Stimulated activated CD8-positive, alpha-beta memory T cell treated with anti-CD3 and anti-CD28 coated beads, Interleukin-4, amount 100 ng/mL, for 1 hour (primary cell): ENCODE measurements at regions not wholly inside any gene's neighbourhood (a gene's known extent, or its start where the extent isn't known, plus 50 kb on each side); places are given as distances from the start of the nearest gene placed in this dataset.
"Not testable (repeated sequence)": the region's sequence is repeated elsewhere in the genome, so short reads cannot be mapped to it uniquely, and the experiment has no call there.

Experiments used
- DNase-seq, 2 donors: peaks; one replicate each; pipeline ENCODE4 v3.0.0-alpha.2; 2020; ENCODE audit warnings: low read depth in 2 of 2, low spot score in 1 of 2

GRCh38 chr21:27070861-27071670 is 104.2 kb upstream of the ADAMTS5 start:
- no peak for DNase-seq

- DNase-seq = no peak
Observed at GRCh38 chr21:27068811-27069210, 101.9 kb upstream of the ADAMTS5 start.

GRCh38 chr21:27067226-27067625 is 100.3 kb upstream of the ADAMTS5 start:
- DNase-seq = no peak

- no peak for DNase-seq
Observed at GRCh38 chr21:27062443-27062842, 95.6 kb upstream of the ADAMTS5 start.

GRCh38 chr21:27061770-27062169 is 94.9 kb upstream of the ADAMTS5 start:
- DNase-seq = no peak

- DNase-seq = no peak
Observed at GRCh38 chr21:27060190-27060589, 93.3 kb upstream of the ADAMTS5 start.

GRCh38 chr21:27058673-27059605 is 92.1 kb upstream of the ADAMTS5 start:
- DNase-seq = no peak

- DNase-seq = no peak
Observed at GRCh38 chr21:27057997-27058396, 91.1 kb upstream of the ADAMTS5 start.

- no peak for DNase-seq
Observed at GRCh38 chr21:27047658-27048314, 80.9 kb upstream of the ADAMTS5 start.

- no peak for DNase-seq
Observed at GRCh38 chr21:27047283-27047657, 80.4 kb upstream of the ADAMTS5 start.

GRCh38 chr21:27045281-27045985 is 78.5 kb upstream of the ADAMTS5 start:
- no peak for DNase-seq

GRCh38 chr21:27043377-27043776 is 76.5 kb upstream of the ADAMTS5 start:
- DNase-seq = no peak

- no peak for DNase-seq
Observed at GRCh38 chr21:27040738-27041469, 74.0 kb upstream of the ADAMTS5 start.

- DNase-seq = no peak
Observed at GRCh38 chr21:27036736-27037301, 69.9 kb upstream of the ADAMTS5 start.

- no peak for DNase-seq
Observed at GRCh38 chr21:27035791-27036190, 68.9 kb upstream of the ADAMTS5 start.

- DNase-seq = no peak
Observed at GRCh38 chr21:27034796-27035195, 67.9 kb upstream of the ADAMTS5 start.

GRCh38 chr21:27033471-27033870 is 66.6 kb upstream of the ADAMTS5 start:
- DNase-seq = no peak

GRCh38 chr21:27026501-27026900 is 59.6 kb upstream of the ADAMTS5 start:
- no peak for DNase-seq

- DNase-seq = not testable (repeated sequence)
Observed at GRCh38 chr21:27025708-27026107, 58.8 kb upstream of the ADAMTS5 start.

- DNase-seq = no peak
Observed at GRCh38 chr21:27024971-27025370, 58.1 kb upstream of the ADAMTS5 start.
